Gastrocnemius medialis (tissue), 4 donors: ENCODE measurements at regions not wholly inside any gene's neighbourhood (a gene's known extent, or its start where the extent isn't known, plus 50 kb on each side); places are given as distances from the start of the nearest gene placed in this dataset.

ENCODE experiments used
- ATAC-seq, 2 donors: fragments of 150-250 bp; one replicate each; pipeline ENCODE4 v1.9.1; 2016
- DNase-seq, 2 donors: peaks; one replicate each; pipeline ENCODE4 v3.0.0-alpha.2; 2019
- H3K27ac ChIP-seq, 4 donors: fragments of 200-600 bp; sonication (generic); 1 replicate in 1 of 4; 2 replicates in 3 of 4; pipeline ENCODE4 v1.5.1; 2016 to 2018; ENCODE audit warnings: mild to moderate bottlenecking in 2 of 4, moderate library complexity in 1 of 4
- H3K27me3 ChIP-seq, 3 donors: fragments of 200-600 bp; sonication (generic) in 2 of 3; 1 replicate in 1 of 3; 2 replicates in 2 of 3; pipeline versions ENCODE4 v1.5.1 to v1.6.0; 2016 to 2019; ENCODE audit warnings: mild to moderate bottlenecking in 1 of 3, moderate library complexity in 1 of 3
- H3K36me3 ChIP-seq, 2 donors: fragments of 200-600 bp; sonication (generic) in 1 of 2; one replicate each; pipeline ENCODE4 v1.5.1; 2017 to 2018
- H3K4me1 ChIP-seq, 2 donors: fragments of 200-600 bp; sonication (generic) in 1 of 2; one replicate each; pipeline ENCODE4 v1.5.1; 2016 to 2017; ENCODE audit warnings: mild to moderate bottlenecking in 2 of 2
- H3K4me3 ChIP-seq, 4 donors: fragments of 200-600 bp; sonication (generic) in 3 of 4; 1 replicate in 1 of 4; 2 replicates in 3 of 4; pipeline ENCODE4 v1.5.1; 2016 to 2019; ENCODE audit warnings: mild to moderate bottlenecking in 2 of 4
- H3K9me3 ChIP-seq, 3 donors: fragments of 200-600 bp; sonication (generic) in 2 of 3; 1 replicate in 1 of 3; 2 replicates in 2 of 3; pipeline ENCODE4 v1.5.1; 2016 to 2019
- CTCF ChIP-seq, 5 experiments: fragments of 450-650 bp in 3 of 5; fragments of 200-600 bp in 2 of 5; sonication (generic) in 2 of 5; IDR thresholded peaks in 4 of 5; conservative IDR thresholded peaks in 1 of 5; 1 replicate in 4 of 5; 2 replicates in 1 of 5; pipeline ENCODE4 v1.5.1; 2016 to 2019; ENCODE audit warnings: antibody characterized with exemption in 5 of 5, mild to moderate bottlenecking in 3 of 5, moderate library complexity in 3 of 5
- POLR2A ChIP-seq, 2 donors: fragments of 450-650 bp; IDR thresholded peaks; one replicate each; pipeline ENCODE4 v1.6.1; 2017; ENCODE audit warnings: antibody characterized with exemption in 2 of 2, mild to moderate bottlenecking in 2 of 2, moderate library complexity in 2 of 2
- in situ Hi-C, 4 donors: fragments of 200-750 bp; cut with MboI; loops; one replicate each; pipeline versions ENCODE4 v1.15.0 to v1.8.0; 2017; ENCODE audit warnings: low sequenced_read_pairs in 4 of 4
- intact Hi-C: fragments of 100-400 bp; cut with DNase I; formaldehyde crosslinking; loops from one replicate; pipeline ENCODE4 v1.15.1; 2023; ENCODE audit warnings: low total_unique reads

GRCh38 chr5:117424559-117424958, 849.9 kb upstream of the SEMA6A start:
- DNase-seq (no peak), ATAC-seq (no peak)
- no peak overlapping the region for H3K4me3 ChIP-seq
- H3K36me3 ChIP-seq = no peaks in the 10 kb centered on the region
- no peaks in the 10 kb centered on the region for H3K4me1 ChIP-seq
- no peaks in the 10 kb centered on the region for H3K27me3 ChIP-seq
- no peak overlapping the region for H3K27ac ChIP-seq
- in situ Hi-C loops = no loop called here
- H3K9me3 ChIP-seq = no peaks in the 10 kb centered on the region
- intact Hi-C loops = no loop called here
- no peak for TF ChIP-seq CTCF (IDR thresholded peaks at IDR 0.05 in 4 of 5, conservative IDR thresholded peaks at IDR 0.05 in 1 of 5)
- TF ChIP-seq POLR2A (IDR thresholded peaks at IDR 0.05) = no peak

GRCh38 chr5:117417501-117417900, 842.9 kb upstream of the SEMA6A start:
- ATAC-seq (no peak), DNase-seq (no peak)
- Histone ChIP-seq H3K4me1 (no peaks in the 10 kb centered on the region), H3K36me3 (no peaks in the 10 kb centered on the region), H3K27me3 (no peaks in the 10 kb centered on the region), H3K9me3 (no peaks in the 10 kb centered on the region), H3K27ac (no peak overlapping the region), H3K4me3 (no peak overlapping the region)
- intact Hi-C loops (no loop called here), in situ Hi-C loops (no loop called here)
- TF ChIP-seq CTCF (IDR thresholded peaks at IDR 0.05 in 4 of 5, conservative IDR thresholded peaks at IDR 0.05 in 1 of 5) (no peak), POLR2A (IDR thresholded peaks at IDR 0.05) (no peak)

GRCh38 chr5:117414926-117415325, 840.3 kb upstream of the SEMA6A start:
- no peaks in the 10 kb centered on the region for H3K36me3 ChIP-seq
- ATAC-seq (no peak), DNase-seq (no peak)
- H3K27me3 ChIP-seq = no peaks in the 10 kb centered on the region
- no peaks in the 10 kb centered on the region for H3K9me3 ChIP-seq
- TF ChIP-seq CTCF (IDR thresholded peaks at IDR 0.05 in 4 of 5, conservative IDR thresholded peaks at IDR 0.05 in 1 of 5) (no peak), POLR2A (IDR thresholded peaks at IDR 0.05) (no peak)
- intact Hi-C loops (no loop called here), in situ Hi-C loops (no loop called here)
- no peak overlapping the region for H3K4me3 ChIP-seq
- H3K27ac ChIP-seq = no peak overlapping the region
- no peaks in the 10 kb centered on the region for H3K4me1 ChIP-seq

- H3K4me3 ChIP-seq = no peak overlapping the region
- intact Hi-C loops (no loop called here), in situ Hi-C loops (no loop called here)
- no peak overlapping the region for H3K27ac ChIP-seq
- ATAC-seq (no peak), DNase-seq (no peak)
- H3K9me3 ChIP-seq = no peaks in the 10 kb centered on the region
- H3K27me3 ChIP-seq = no peaks in the 10 kb centered on the region
- no peaks in the 10 kb centered on the region for H3K36me3 ChIP-seq
- H3K4me1 ChIP-seq = no peaks in the 10 kb centered on the region
- TF ChIP-seq POLR2A (IDR thresholded peaks at IDR 0.05) (no peak), CTCF (IDR thresholded peaks at IDR 0.05 in 4 of 5, conservative IDR thresholded peaks at IDR 0.05 in 1 of 5) (no peak)
Measured at GRCh38 chr5:117411701-117412100, 837.1 kb upstream of the SEMA6A start.

DNA sequence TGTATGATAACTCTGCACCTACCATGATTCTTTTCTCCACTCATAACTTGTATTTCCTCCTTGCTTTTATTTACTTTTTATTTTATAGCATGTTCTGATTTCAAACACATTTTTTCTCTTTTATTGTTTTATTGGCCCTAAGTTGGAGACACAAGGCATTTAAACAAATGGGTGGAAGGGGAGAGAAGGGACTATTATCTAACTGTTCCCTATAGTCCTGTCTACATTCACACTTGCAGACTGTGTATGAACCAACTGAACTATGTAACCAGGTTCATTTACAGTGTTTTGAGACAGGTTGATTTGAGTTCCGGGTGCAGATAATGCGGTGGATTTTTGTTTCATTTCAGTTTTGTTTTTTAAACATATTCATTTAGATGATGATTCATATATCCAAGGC, 830.6 kb upstream of the SEMA6A start:
- TF ChIP-seq POLR2A (IDR thresholded peaks at IDR 0.05) = no peak
- no peak for TF ChIP-seq CTCF (IDR thresholded peaks at IDR 0.05 in 4 of 5, conservative IDR thresholded peaks at IDR 0.05 in 1 of 5)
- Histone ChIP-seq H3K27ac (no peak overlapping the region), H3K27me3 (no peaks in the 10 kb centered on the region), H3K4me3 (no peak overlapping the region), H3K9me3 (no peaks in the 10 kb centered on the region), H3K4me1 (no peaks in the 10 kb centered on the region), H3K36me3 (no peaks in the 10 kb centered on the region)
- DNase-seq = no peak
- intact Hi-C loops = no loop called here
- no peak for ATAC-seq
- in situ Hi-C loops = no loop called here
